ENCODE measurements at regions not wholly inside any gene's neighbourhood (a gene's known extent, or its start where the extent isn't known, plus 50 kb on each side); places are given as distances from the start of the nearest gene placed in this dataset.

DNA sequence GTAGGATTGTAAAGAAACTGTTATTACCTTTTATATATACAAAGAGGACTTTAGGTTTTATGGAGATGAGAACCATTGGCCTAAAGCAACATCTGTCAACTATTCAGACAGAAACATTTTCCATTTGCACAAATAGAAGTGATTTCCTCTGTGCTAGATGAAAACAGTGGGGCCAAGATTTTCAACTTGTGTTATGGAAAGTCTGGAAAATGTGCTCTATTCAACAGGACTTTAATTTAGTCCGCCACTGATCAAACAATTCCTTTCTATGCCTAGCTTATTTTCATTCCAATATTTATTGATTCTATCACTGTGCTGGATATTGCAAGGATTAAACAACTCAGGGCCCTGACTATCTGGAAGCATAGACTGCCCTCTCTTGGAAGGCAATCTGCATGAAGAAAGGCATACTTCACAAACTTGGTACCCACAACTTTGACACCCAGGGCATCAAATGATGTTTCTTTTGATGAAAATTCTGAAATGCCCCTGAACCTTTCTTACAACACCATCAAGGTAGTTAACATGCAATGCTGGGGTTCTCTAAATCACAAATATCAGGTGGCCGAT, 126.6 kb upstream of the HMHB1 start:
- no peak for TF ChIP-seq POLR2A (IDR thresholded peaks at IDR 0.05)
- TF ChIP-seq, protein P1, sequence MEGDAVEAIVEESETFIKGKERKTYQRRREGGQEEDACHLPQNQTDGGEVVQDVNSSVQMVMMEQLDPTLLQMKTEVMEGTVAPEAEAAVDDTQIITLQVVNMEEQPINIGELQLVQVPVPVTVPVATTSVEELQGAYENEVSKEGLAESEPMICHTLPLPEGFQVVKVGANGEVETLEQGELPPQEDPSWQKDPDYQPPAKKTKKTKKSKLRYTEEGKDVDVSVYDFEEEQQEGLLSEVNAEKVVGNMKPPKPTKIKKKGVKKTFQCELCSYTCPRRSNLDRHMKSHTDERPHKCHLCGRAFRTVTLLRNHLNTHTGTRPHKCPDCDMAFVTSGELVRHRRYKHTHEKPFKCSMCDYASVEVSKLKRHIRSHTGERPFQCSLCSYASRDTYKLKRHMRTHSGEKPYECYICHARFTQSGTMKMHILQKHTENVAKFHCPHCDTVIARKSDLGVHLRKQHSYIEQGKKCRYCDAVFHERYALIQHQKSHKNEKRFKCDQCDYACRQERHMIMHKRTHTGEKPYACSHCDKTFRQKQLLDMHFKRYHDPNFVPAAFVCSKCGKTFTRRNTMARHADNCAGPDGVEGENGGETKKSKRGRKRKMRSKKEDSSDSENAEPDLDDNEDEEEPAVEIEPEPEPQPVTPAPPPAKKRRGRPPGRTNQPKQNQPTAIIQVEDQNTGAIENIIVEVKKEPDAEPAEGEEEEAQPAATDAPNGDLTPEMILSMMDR (IDR thresholded peaks at IDR 0.05): no peak
